HG03575 (cell line): ENCODE measurements at regions not wholly inside any gene's neighbourhood (a gene's known extent, or its start where the extent isn't known, plus 50 kb on each side); places are given as distances from the start of the nearest gene placed in this dataset.
"Not testable (repeated sequence)": the region's sequence is repeated elsewhere in the genome, so short reads cannot be mapped to it uniquely, and the experiment has no call there.

Source experiments
- ATAC-seq: cut with Tn5 transposase; IDR thresholded peaks from one replicate; pipeline ENCODE4 v1.9.1; 2021; ENCODE audit not compliant: unreplicated experiment, insufficient number of reproducible peaks, low FRiP score; ENCODE audit errors: extremely low read depth

GRCh38 chr5:174444479-174445188, 279.7 kb upstream of the MSX2 start:
- ATAC-seq = no peak

GRCh38 chr5:174446446-174446845, 277.9 kb upstream of the MSX2 start:
- ATAC-seq = no peak

GRCh38 chr5:174446988-174447387, 277.4 kb upstream of the MSX2 start:
- ATAC-seq = no peak

GRCh38 chr5:174448041-174448440, 276.3 kb upstream of the MSX2 start:
- ATAC-seq = no peak

- ATAC-seq = no peak
Observed at GRCh38 chr5:174448662-174449061, 275.7 kb upstream of the MSX2 start.

- no peak for ATAC-seq
Observed at GRCh38 chr5:174453690-174454089, 270.7 kb upstream of the MSX2 start.

- ATAC-seq = no peak
Observed at GRCh38 chr5:174454464-174454863, 269.9 kb upstream of the MSX2 start.

GRCh38 chr5:174454890-174455289, 269.5 kb upstream of the MSX2 start:
- no peak for ATAC-seq

- ATAC-seq = no peak
Observed at GRCh38 chr5:174455301-174455700, 269.1 kb upstream of the MSX2 start.

GRCh38 chr5:174457141-174457678, 267.2 kb upstream of the MSX2 start:
- no peak for ATAC-seq

GRCh38 chr5:174459071-174459702, 265.2 kb upstream of the MSX2 start:
- ATAC-seq = no peak

- no peak for ATAC-seq
Observed at GRCh38 chr5:174459832-174460448, 264.4 kb upstream of the MSX2 start.

GRCh38 chr5:174462129-174462528, 262.3 kb upstream of the MSX2 start:
- ATAC-seq = no peak

GRCh38 chr5:174464504-174465165, 259.7 kb upstream of the MSX2 start:
- ATAC-seq = no peak

- ATAC-seq = not testable (repeated sequence)
Observed at GRCh38 chr5:174471528-174471927, 252.9 kb upstream of the MSX2 start.

- ATAC-seq = no peak
Observed at GRCh38 chr5:174472956-174473355, 251.4 kb upstream of the MSX2 start.

- ATAC-seq = not testable (repeated sequence)
Observed at GRCh38 chr5:174476001-174476400, 248.4 kb upstream of the MSX2 start.

- ATAC-seq = no peak
Observed at GRCh38 chr5:174479325-174479724, 245.1 kb upstream of the MSX2 start.

- ATAC-seq = no peak
Observed at GRCh38 chr5:174481737-174482136, 242.6 kb upstream of the MSX2 start.

GRCh38 chr5:174482607-174483024, 241.8 kb upstream of the MSX2 start:
- ATAC-seq = no peak
